ENCODE measurements at regions not wholly inside any gene's neighbourhood (a gene's known extent, or its start where the extent isn't known, plus 50 kb on each side); places are given as distances from the start of the nearest gene placed in this dataset.
A peak's percentile ranks its signal among the peaks of the same experiment; 100 is the strongest.
"Not testable (repeated sequence)": the region's sequence is repeated elsewhere in the genome, so short reads cannot be mapped to it uniquely, and the experiment has no call there.

- DNase-seq: no peak
Observed at GRCh38 chr6:101116337-101116736, 235.2 kb upstream of the ASCC3 start.

DNA sequence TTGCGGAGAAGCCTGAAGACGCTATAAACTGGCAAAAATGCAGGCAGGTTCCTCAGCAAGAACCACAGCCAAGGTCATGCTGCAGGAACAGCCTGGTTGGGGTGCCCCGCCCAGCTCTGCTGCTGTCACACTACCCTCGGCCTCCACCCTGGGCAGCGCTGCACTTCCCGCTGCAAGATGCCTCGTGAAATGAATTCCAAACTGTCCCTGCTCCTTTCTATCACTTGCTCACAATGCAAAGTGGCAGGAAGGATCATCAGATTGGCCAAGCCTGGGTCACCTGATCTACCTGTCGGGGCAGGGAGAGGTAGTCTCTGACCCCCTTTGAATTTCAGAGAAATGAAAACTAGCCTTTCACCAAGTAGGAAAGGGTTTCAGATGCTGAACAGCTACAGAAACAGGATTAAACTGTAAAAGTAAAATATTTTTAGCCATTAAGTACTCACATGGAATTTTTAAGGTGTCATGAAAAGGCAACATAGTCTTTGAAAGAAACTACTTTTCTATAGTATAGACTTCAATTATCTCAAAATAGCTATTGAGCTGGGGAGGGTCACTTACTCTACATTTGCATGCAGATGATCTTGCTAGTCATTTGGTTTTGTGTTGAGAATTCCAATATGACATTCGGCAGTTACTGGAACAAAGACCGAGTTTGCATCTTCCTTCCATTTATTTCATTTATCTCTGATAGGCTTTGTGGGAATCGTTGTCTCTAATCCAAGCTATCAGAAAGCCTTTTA is 236.4 kb upstream of the ASCC3 start:
- no peak for DNase-seq

DNA sequence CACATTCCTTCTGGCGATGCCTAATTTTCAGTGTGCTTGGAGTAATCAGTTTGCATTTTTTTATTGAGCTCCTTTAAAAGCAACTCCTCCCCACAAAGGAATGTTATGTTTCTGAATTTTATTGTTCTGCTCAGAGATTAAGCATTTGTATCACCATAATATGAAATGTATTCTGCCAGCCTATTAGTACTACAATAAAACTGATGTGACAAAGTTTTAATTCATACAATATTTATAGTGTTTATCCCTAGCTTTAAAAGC is 236.9 kb upstream of the ASCC3 start:
- no peak for DNase-seq

- no peak for DNase-seq
Observed at GRCh38 chr6:101120747-101121146, 239.6 kb upstream of the ASCC3 start.

DNA sequence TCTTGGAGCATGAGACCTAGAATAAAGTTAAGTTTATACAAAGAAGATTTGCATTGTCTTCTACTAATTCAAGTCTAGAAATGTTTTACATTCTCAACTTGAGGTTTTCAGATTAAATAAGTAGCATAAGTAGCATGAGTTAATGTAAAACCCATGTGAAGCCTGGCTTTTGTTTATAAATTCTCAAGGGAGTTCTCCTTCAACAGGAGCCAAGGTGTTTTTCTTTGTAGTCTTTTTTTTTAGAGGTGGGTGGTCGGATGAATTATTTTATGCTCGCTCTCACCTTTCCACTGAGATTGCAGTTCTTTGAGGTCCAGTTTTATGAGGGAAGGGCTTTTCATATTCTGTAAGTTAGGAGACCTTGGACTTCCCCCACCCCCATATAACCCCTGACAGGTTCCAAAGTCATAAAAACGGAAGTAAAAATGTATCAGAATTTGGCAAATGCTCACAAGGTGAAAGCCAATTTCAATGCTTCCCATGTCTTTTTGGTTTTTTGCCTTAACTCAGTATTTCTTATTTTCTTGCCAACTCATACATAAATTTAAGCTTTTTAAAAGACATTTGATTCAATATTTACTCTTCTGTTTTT is 244.3 kb upstream of the ASCC3 start:
- DNase-seq: no peak

DNA sequence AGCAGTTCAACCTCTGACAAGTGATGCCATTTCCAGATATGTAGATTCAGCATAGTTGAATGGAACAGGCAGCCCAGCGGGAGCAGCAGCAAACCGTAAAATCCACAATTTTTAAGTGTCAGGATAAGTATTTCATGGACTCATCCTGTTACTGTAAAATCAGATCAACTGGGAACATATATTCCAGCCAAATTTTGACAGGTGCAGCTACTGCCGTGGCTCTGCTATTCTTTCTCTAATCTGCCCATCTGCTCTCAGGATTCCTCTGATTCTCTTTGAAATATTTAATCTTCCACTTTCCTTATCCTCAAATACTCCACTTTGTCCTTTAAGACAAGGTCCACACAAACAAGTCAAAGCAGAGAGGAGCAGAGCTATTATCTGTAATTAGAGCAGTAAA is 245.4 kb upstream of the ASCC3 start:
- no peak for DNase-seq

- no peak for DNase-seq
Observed at GRCh38 chr6:101129851-101130250, 248.7 kb upstream of the ASCC3 start.

GRCh38 chr6:101146389-101146788 is 247.1 kb upstream of the GRIK2 start:
- no peak for DNase-seq

- no peak for DNase-seq
Observed at GRCh38 chr6:101150226-101150625, 243.3 kb upstream of the GRIK2 start.

DNA sequence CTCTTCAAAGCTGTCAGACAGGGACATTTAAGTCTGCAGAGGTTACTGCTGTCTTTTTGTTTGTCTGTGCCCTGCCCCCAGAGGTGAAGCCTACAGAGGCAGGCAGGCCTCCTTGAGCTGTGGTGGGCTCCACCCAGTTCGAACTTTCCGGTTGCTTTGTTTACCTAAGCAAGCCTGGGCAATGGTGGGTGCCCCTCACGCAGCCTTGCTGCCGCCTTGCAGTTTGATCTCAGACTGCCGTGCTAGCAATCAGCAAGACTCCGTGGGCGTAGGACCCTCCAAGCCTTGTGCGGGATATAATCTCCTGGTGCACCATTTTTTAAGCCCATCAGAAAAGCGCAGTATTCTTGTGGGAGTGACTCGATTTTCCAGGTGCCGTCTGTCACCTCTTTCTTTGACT is 235.9 kb upstream of the GRIK2 start:
- not testable (repeated sequence) for DNase-seq

DNA sequence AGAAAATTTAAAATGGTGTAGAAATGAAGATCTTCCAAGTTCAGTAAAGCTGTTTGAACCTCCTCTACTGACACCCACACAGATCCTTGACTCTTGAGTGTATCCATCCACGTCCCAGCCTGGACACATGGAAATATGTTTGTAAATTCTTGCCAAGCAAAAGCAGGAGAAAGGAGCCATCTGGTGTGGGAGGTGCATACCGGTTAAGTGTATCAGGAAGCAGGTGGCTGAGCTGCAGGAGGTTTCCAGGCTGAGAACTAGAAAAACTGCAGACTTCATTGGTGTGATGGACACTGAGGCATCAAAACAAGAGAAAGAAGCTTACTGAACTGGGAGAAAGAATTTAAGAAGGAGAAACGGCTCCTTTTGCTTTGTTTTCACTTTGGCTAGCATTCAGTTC is 229.9 kb upstream of the GRIK2 start:
- peak; percentile 80 for DNase-seq

DNA sequence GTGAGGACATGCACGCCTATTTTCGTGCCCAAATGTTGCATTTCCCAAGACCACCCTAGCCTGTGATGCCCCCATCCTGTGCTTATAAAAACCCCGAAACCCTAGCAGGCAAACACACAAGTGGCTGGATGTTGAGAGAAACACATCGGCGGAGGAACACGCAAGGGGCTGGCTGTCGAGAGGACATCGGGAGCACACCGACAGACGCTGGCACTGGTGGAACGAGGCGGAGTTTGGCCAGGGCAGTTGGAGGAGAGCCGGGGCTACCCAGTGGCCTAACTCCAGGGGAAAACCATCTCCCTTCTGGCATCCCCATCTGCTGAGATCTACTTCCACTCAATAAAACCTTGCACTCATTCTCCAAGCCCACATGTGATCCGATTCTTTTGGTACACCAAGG is 225.9 kb upstream of the GRIK2 start:
- DNase-seq: no peak

DNA sequence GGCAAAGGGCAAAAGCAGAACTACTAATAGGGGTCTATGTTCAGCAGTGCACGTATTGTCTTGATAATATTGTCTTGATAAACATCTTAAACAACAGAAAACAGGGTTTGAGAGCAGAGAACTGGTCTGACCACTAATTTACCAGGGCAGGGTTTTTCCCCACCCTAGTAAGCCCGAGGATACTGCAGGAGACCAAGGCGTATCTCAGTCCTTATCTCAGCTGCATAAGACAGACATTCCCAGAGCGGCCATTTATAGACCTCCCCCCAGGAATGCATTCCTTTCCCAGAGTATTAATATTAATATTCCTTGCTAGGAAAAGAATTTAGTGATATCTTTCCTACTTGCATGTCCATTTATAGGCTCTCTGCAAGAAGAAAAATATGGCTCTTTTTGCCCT is 222.5 kb upstream of the GRIK2 start:
- not testable (repeated sequence) for DNase-seq

DNA sequence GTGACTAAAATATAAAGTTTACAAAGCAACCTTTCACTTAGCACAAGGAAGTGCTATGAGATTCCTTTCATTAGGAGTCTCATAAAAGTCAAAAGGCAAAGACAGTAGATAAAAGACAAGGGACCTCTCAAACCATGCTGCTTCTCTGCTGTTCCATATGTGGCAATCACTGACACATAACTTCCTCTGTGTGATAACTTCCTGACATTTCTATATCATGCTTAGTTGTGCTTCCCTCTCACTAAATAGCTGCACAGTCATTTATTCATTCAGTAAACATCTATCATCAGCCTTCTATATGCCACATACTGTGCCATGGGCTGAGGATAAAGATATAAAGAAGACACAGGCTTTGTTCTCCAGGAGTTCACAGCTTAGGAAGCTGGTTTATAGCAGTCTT is 214.8 kb upstream of the GRIK2 start:
- no peak for DNase-seq

DNA sequence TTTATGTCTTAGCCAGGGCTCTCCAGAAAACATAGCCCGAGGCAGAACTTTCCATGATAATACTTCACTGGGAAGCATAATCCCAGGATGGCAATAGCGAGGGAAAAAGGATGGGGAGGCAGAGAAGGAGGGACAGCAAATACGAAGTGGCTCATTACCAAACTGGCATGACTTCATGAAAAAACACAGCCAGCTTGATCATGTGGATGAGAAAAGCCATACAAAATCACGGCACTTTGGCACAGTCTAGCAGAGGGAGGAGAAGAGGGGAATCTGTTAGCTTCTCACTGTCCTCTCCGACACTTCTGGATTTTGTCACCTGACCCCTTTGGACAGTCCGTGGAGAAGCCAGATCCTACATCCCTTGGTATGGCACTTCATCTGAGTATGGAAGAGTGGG is 212.5 kb upstream of the GRIK2 start:
- DNase-seq: no peak

DNA sequence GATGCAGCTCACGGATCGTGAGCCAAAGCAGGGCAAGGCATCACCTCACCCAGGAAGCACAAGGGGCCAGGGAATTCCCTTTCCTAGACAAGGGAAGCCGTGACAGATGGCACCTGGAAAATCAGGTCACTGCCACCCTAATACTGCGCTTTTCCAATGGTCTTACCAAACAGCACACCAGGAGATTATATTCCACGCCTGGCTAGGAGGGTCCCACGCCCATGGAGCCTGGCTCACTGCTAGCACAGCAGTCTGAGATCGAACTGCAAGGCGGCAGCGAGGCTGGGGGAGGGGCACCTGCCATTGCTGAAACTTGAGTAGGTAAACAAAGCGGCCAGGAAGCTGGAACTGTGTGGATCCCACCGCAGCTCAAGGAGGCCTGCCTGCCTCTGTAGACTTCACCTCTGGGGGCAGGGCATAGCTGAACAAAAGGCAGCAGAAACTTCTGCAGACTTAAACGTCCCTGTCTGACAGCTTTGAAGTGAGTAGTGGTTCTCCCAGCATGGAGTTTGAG is 205.2 kb upstream of the GRIK2 start:
- DNase-seq: peak; percentile 42

DNA sequence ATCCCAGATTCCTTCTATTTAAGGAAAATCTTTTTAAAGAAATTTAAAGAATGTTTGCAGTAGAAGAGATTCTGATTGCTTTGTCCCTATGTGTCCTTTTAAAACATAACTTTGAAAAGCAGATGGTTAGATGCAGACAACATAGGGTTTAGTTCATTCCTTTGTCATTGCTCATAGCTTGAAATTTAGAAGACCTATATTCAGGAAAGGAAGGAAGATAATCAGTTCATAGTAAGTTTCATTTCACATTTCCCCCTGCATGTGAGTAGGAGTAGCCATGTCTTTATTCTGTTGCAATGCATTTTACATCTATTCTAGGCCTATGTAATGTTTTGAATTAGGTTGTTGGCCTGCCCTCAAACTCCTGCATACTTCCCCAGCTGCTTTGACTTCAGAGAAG is 197.9 kb upstream of the GRIK2 start:
- no peak for DNase-seq

DNA sequence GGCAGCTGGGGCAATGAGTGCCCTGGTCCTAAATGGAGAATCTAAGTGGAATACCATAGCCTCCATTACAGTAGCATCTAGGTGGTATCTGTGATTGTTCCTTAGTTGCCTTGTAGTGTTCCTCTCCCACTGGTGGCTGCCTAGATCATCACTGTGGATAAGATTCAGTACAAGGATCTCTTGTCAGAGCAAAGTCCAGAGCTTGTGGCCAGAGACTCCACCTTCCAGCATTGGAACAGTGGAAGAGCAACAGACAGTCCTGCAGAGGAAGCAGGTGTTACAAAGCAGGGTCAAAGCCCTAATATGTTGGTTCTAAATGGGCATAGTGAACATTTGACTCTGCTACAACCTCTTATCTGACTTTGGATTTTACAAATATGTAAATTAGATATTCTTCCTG is 194.1 kb upstream of the GRIK2 start:
- peak; percentile 2 for DNase-seq

DNA sequence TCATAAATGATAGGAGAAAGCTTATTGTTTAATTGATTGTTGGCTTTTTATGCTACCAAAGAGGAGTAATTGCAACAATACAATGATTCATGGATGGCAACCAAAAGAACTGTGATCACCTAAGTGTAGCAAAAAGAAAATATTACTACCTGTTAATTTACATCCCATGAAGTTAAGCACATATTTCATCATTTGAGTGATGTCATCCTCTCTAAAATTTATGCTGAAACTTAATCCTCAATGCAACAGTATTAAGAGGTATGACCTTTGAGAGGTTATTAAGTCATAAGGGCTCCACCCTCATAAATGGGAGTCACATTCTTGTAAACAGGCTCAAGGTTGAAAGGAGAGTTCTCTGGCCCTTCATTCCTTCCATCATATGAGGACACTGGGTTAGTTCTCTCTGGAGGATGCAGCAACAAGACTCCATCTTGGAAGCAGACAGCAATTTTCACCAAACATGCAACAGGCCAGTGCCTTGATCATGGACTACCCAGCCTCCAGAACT is 190.6 kb upstream of the GRIK2 start:
- DNase-seq: no peak

DNA sequence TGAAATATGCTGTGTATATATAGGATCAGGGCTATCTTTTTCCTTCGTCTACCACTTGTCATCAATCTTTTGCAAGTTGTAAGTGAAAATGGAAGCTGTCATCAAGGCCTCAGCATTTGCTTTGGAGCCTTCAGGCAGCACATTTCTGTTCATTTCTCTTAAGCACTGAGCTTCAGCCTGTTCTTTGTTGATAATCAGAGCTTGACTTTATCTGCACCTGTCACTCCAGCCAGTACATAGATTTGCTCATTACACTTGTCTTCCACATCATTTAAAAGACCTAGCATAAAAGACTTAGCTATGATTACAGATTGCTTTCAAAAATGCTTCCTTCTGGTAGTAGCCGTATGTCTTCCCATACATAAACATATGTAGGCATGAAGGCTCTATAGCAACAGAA is 189.8 kb upstream of the GRIK2 start:
- DNase-seq: no peak

GRCh38 chr6:101208152-101208551 is 185.4 kb upstream of the GRIK2 start:
- no peak for DNase-seq

DNA sequence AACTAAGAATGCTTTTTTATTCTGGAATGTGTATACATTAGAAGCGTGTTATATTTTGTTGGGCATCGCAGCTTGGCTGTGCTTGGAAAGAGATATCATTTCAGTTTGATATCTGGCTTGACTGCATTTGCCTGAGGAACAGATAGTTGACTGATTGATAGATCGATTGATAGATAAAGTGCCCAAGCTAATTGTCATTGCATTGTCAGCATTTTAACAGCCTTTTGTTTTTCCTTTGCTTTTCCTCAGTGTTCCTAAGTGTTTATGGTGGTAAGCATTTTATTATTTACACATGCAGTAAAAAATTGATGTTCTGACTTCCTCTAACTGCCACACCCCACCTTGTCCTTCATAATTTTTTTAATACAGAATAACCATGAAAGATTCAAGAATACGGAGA is 180.9 kb upstream of the GRIK2 start:
- no peak for DNase-seq

GRCh38 chr6:101222007-101222406 is 171.5 kb upstream of the GRIK2 start:
- DNase-seq: no peak

DNA sequence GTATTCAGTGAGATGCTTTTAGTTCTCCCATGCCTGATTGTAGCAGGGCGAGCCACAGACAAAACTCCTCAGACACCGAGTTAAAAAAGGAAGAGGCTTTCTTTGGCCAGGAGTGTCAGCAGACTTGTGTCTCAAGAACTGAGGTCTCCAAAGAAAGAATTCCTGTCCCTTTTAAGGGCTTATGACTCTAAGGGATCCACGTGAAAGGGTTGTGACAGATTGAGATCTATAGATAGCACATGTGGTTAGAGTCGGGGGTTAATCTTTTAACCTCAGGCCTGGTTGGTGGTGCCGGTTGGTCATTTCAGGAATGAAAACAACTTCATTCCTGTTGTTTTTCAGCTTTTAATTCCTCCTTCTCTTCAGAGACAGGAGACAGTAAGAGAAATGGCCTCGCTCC is 168.8 kb upstream of the GRIK2 start:
- DNase-seq: no peak

- DNase-seq: peak; percentile 60
Observed at GRCh38 chr6:101226677-101227135, 166.8 kb upstream of the GRIK2 start.
